ENCODE measurements at regions not wholly inside any gene's neighbourhood (a gene's known extent, or its start where the extent isn't known, plus 50 kb on each side); places are given as distances from the start of the nearest gene placed in this dataset.
"Not testable (repeated sequence)": the region's sequence is repeated elsewhere in the genome, so short reads cannot be mapped to it uniquely, and the experiment has no call there.

GRCh38 chr9:24090566-24090965 lies 264.5 kb upstream of the ELAVL2 start:
- ChIA-PET CTCF (no interaction called here), POLR2A (no interaction called here)
- DNase-seq (ENCODE audit: low read depth): no peak
- TF ChIP-seq CTCF (IDR thresholded peaks at IDR 0.05; ENCODE audit: insufficient read depth, low read depth, low read length): no peak
- H3K27me3 ChIP-seq (ENCODE audit: control insufficient read depth, insufficient read depth, low read length): no peaks in the 10 kb centered on the region
- H3K4me3 ChIP-seq (ENCODE audit: low read depth, low read length): no peak overlapping the region
- H3K36me3 ChIP-seq (ENCODE audit: control insufficient read depth, insufficient read depth, low read length): no peaks in the 10 kb centered on the region

DNA sequence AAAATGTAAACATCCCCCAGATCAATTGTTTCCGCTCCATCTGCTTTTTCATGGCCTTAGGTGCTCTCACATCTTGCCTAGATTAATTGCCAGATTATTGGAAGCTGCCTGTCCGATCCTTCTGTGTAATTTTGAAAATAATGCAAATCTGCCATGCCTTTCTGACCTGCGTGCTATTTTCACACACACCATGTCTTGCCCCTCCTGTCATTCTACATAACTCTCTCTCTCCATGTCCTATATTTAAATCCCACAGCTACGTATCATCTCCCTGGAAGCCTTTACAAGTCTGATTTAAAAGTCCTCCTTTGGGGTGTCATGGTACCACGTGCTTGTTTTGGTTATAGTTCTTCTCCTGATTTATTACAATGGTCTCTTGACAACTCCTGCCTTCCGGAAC lies 247.6 kb upstream of the ELAVL2 start:
- ChIA-PET CTCF (no interaction called here), POLR2A (no interaction called here)
- Histone ChIP-seq H3K4me3 (ENCODE audit: low read depth, low read length) (no peak overlapping the region), H3K36me3 (ENCODE audit: control insufficient read depth, insufficient read depth, low read length) (no peaks in the 10 kb centered on the region), H3K27me3 (ENCODE audit: control insufficient read depth, insufficient read depth, low read length) (no peaks in the 10 kb centered on the region)
- TF ChIP-seq CTCF (IDR thresholded peaks at IDR 0.05; ENCODE audit: insufficient read depth, low read depth, low read length): no peak
- DNase-seq (ENCODE audit: low read depth): no peak

DNA sequence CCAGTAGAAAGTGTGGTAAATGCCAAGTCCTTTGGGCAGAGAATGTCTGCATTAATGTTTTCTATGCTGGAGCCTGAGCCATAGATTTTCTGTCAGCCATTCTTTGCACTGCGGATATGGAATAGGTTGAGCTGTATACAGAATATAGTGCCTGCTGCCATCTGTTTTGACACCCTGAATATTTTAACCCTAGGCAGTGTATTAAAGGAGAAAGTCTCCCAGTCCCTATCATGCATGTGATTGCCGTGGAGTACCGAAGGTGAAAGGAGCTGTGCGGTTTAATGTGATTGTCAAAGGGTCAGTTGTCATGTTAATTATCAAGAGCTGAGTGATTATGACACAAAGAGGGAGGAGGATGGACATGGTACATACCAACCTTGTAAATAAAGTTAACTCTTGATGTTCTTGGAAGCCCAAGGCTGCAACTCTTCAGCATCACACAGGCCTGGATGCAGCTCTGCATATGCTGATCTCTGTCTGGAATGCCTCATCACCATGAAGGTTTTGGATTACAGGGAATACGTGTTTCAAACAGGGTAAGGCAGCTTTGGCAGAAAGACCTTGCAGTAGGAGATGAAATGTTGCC lies 247.1 kb upstream of the ELAVL2 start:
- no peaks in the 10 kb centered on the region for H3K27me3 ChIP-seq (ENCODE audit: control insufficient read depth, insufficient read depth, low read length)
- DNase-seq (ENCODE audit: low read depth): no peak
- no peaks in the 10 kb centered on the region for H3K36me3 ChIP-seq (ENCODE audit: control insufficient read depth, insufficient read depth, low read length)
- no peak for TF ChIP-seq CTCF (IDR thresholded peaks at IDR 0.05; ENCODE audit: insufficient read depth, low read depth, low read length)
- H3K4me3 ChIP-seq (ENCODE audit: low read depth, low read length): no peak overlapping the region
- ChIA-PET CTCF (no interaction called here), POLR2A (no interaction called here)

- H3K27me3 ChIP-seq (ENCODE audit: control insufficient read depth, insufficient read depth, low read length): no peaks in the 10 kb centered on the region
- POLR2A ChIA-PET: no interaction called here
- no peak overlapping the region for H3K4me3 ChIP-seq (ENCODE audit: low read depth, low read length)
- no peaks in the 10 kb centered on the region for H3K36me3 ChIP-seq (ENCODE audit: control insufficient read depth, insufficient read depth, low read length)
- no peak for DNase-seq (ENCODE audit: low read depth)
- CTCF ChIA-PET: no interaction called here
- TF ChIP-seq CTCF (IDR thresholded peaks at IDR 0.05; ENCODE audit: insufficient read depth, low read depth, low read length): no peak
These were observed 245.7 kb upstream of the ELAVL2 start for GRCh38 chr9:24071716-24072115.

DNA sequence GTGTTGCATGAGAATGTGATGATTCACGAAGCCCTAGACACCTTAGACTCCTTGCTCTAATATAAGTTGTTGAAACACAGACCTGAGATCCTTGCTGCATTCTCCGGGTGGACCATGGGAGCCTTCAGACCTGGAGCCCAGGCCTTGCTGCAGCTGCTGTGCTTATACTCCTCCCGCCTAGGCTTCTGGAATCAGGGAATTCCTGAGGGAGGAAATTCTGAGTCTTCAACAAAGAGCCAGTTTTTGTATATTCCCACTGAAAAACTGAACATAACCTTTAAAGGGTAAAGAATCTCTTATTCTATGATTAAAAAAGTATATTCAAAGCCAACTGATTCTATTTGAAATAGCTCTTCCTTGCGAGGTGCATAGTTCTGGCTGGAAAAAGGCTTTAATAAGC lies 245.1 kb upstream of the ELAVL2 start:
- no peak for DNase-seq (ENCODE audit: low read depth)
- TF ChIP-seq CTCF (IDR thresholded peaks at IDR 0.05; ENCODE audit: insufficient read depth, low read depth, low read length): no peak

DNA sequence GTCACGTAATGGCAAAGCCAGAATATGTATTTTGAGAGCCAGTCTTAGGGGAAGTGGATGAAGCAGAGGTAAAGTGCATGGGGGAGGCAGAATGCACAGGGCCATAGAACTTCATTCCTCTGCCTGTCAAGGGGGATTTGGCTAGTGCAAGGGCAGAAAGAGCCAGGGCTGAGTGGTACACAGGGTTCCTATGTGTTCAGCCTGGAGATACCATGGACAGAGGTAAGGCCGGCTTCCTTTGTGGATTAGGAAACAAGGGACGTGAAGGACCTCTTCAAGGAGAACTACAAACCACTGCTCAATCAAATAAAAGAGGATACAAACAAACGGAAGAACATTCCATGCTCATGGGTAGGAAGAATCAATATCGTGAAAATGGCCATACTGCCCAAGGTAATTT lies 241.1 kb upstream of the ELAVL2 start:
- H3K27me3 ChIP-seq (ENCODE audit: control insufficient read depth, insufficient read depth, low read length); CTCF ChIA-PET; H3K36me3 ChIP-seq (ENCODE audit: control insufficient read depth, insufficient read depth, low read length); H3K4me3 ChIP-seq (ENCODE audit: low read depth, low read length); POLR2A ChIA-PET; DNase-seq (ENCODE audit: low read depth): not testable (repeated sequence)

More for the DNA sequence above, 245.1 kb upstream of the ELAVL2 start:
- Histone ChIP-seq H3K27me3 (ENCODE audit: control insufficient read depth, insufficient read depth, low read length) (no peaks in the 10 kb centered on the region), H3K4me3 (ENCODE audit: low read depth, low read length) (no peak overlapping the region), H3K36me3 (ENCODE audit: control insufficient read depth, insufficient read depth, low read length) (no peaks in the 10 kb centered on the region)
- CTCF ChIA-PET: no interaction called here
- POLR2A ChIA-PET: no interaction called here

Measured in BJ (cell line).